DOHH2 (cell line): ENCODE measurements at regions not wholly inside any gene's neighbourhood (a gene's known extent, or its start where the extent isn't known, plus 50 kb on each side); places are given as distances from the start of the nearest gene placed in this dataset.

Experiments used
- H3F3A ChIP-seq: fragments of 200-600 bp; sonication (generic), shearing (Covaris generic); 2 replicates; pipeline ENCODE4 v1.6.0; 2016; ENCODE audit warnings: antibody characterized with exemption, mild to moderate bottlenecking; ENCODE audit not compliant: control insufficient read depth, insufficient read depth
- H3K27ac ChIP-seq: fragments of 200-600 bp; sonication (generic); 2 replicates; pipeline ENCODE4 v1.5.1; 2014; ENCODE audit warnings: low read depth, mild to moderate bottlenecking, low read length, moderate library complexity
- H3K27me3 ChIP-seq: fragments of 200-600 bp; sonication (generic); 2 replicates; pipeline ENCODE4 v1.6.1; 2014; ENCODE audit warnings: mild to moderate bottlenecking, low read length, mixed read lengths; ENCODE audit not compliant: control insufficient read depth
- H3K36me3 ChIP-seq: fragments of 200-600 bp; sonication (generic); 2 replicates; pipeline ENCODE4 v1.6.1; 2014; ENCODE audit warnings: mild to moderate bottlenecking, low read length, moderate library complexity, mixed read lengths; ENCODE audit not compliant: control insufficient read depth
- H3K4me1 ChIP-seq: fragments of 200-600 bp; sonication (generic); 2 replicates; pipeline ENCODE4 v1.6.1; 2014; ENCODE audit warnings: mild to moderate bottlenecking, low read length, mixed read lengths; ENCODE audit not compliant: control insufficient read depth
- H3K4me2 ChIP-seq: fragments of 200-600 bp; sonication (generic); 2 replicates; pipeline ENCODE4 v1.6.0; 2014; ENCODE audit warnings: mild to moderate bottlenecking, low read length, moderate library complexity
- H3K4me3 ChIP-seq: fragments of 200-600 bp; sonication (generic); 2 replicates; pipeline ENCODE4 v1.5.1; 2014; ENCODE audit warnings: mild to moderate bottlenecking, low read length, mixed read lengths
- H3K79me2 ChIP-seq: fragments of 200-600 bp; sonication (generic); 2 replicates; pipeline ENCODE4 v1.6.1; 2014; ENCODE audit warnings: mild to moderate bottlenecking, low read length, mixed read lengths; ENCODE audit not compliant: control insufficient read depth
- H3K9me2 ChIP-seq: fragments of 200-600 bp; sonication (generic); replicated peaks from 2 replicates; pipeline ENCODE4 v1.6.1; 2014; ENCODE audit warnings: mild to moderate bottlenecking, low read length, mixed read lengths; ENCODE audit not compliant: control insufficient read depth
- H3K9me3 ChIP-seq: fragments of 200-600 bp; sonication (generic); 2 replicates; pipeline ENCODE4 v1.6.1; 2014; ENCODE audit warnings: antibody characterized with exemption, low read length, mixed read lengths; ENCODE audit not compliant: control insufficient read depth, insufficient read depth
- H4K20me1 ChIP-seq: fragments of 200-600 bp; sonication (generic); 2 replicates; pipeline ENCODE4 v1.6.0; 2014; ENCODE audit warnings: low read depth, mild to moderate bottlenecking, antibody characterized with exemption, low read length, moderate library complexity; ENCODE audit not compliant: control insufficient read depth, insufficient read depth
- CTCF ChIP-seq: fragments of 200-600 bp; sonication (generic); IDR thresholded peaks from one replicate; pipeline ENCODE4 v1.5.1; 2014; ENCODE audit warnings: antibody characterized with exemption, mild to moderate bottlenecking, low read depth, low read length; ENCODE audit not compliant: poor library complexity, severe bottlenecking
- EZH2phosphoT487 ChIP-seq: fragments of 200-600 bp; sonication (generic); IDR thresholded peaks from 2 replicates; pipeline ENCODE4 v1.6.1; 2017; ENCODE audit warnings: borderline replicate concordance, mild to moderate bottlenecking, antibody characterized with exemption, low read length, moderate library complexity, mixed read lengths

DNA sequence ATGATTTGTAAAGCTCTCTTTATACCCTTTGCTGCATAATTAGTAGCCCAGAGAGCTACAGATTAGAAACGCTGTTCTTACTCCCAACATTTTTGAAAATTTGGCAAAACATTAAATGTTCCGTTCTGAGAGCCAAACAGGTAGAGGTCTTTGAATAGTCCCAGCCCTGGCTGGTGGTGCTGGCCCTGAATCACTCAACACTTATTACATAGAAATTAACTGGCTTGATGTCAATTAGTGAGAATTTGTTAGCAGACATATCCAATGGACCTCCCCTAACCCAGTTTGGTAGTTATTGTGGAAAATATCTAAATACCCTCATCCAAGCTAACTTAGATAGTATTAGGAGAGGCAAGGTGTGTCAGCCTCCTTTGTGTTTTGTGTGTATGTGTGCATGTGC, 440.7 kb downstream of the MTX2 start:
- Histone ChIP-seq H3K36me3 (no peaks in the 10 kb centered on the region), H3K4me2 (no peak overlapping the region), H3K4me1 (no peaks in the 10 kb centered on the region), H3F3A (no peaks in the 10 kb centered on the region), H3K27ac (no peak overlapping the region), H3K9me3 (no peaks in the 10 kb centered on the region), H3K4me3 (no peak overlapping the region), H3K9me2 (no peaks in the 10 kb centered on the region), H4K20me1 (no peaks in the 10 kb centered on the region), H3K27me3 (no peaks in the 10 kb centered on the region), H3K79me2 (no peaks in the 10 kb centered on the region)
- no peak for TF ChIP-seq EZH2phosphoT487
- TF ChIP-seq CTCF = no peak

- Histone ChIP-seq H3K4me3 (no peak overlapping the region), H4K20me1 (no peaks in the 10 kb centered on the region), H3K79me2 (no peaks in the 10 kb centered on the region), H3K27me3 (no peaks in the 10 kb centered on the region), H3K9me3 (no peaks in the 10 kb centered on the region), H3K27ac (no peak overlapping the region), H3K36me3 (no peaks in the 10 kb centered on the region), H3K4me1 (no peaks in the 10 kb centered on the region), H3K9me2 (no peaks in the 10 kb centered on the region), H3K4me2 (no peak overlapping the region), H3F3A (no peaks in the 10 kb centered on the region)
- no peak for TF ChIP-seq EZH2phosphoT487
- TF ChIP-seq CTCF = no peak
Observed at GRCh38 chr2:176710657-176711186, 441.5 kb downstream of the MTX2 start.

DNA sequence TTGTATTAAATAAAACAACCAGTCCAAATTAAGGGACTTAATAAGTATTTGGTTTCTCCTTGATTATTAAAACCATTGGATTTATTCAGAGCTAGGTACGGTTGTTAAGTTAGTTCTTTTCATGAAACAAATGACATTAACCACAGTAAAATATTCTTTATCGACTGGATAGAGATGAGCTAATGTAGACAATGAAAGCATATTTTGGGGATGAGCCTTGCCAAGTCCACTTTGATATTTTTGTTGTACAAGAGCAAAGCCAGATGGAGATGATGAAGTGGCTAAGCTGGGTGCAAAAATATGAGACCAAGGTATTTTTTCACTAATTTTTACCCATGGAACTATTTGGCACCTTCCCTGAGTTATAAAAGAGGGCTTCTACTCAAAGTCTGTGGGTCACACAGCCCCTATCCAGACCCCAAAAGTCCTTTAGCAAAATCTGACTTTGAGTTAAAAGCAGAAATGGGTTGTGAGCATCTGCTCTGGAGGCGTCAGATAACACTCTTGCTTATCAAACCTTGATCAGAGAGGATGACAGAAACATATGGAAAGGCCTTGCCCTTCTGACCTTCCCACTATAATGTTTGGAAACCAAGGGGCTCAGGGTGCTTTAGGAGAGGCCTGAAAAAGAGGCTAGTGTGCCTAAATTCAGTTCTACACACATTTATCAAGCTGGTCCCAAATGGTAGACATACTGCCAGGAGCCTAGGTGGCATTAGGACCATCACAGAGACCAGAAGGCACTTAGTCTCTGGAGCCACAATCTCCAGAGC, 456.8 kb downstream of the MTX2 start:
- H3K4me1 ChIP-seq = no peaks in the 10 kb centered on the region
- H3K27me3 ChIP-seq = no peaks in the 10 kb centered on the region

More for the DNA sequence above, 456.8 kb downstream of the MTX2 start:
- Histone ChIP-seq H3K9me3 (no peaks in the 10 kb centered on the region), H3K36me3 (no peaks in the 10 kb centered on the region), H3K79me2 (no peaks in the 10 kb centered on the region), H3K4me3 (no peak overlapping the region), H3K9me2 (no peaks in the 10 kb centered on the region), H3K27ac (no peak overlapping the region), H3F3A (no peaks in the 10 kb centered on the region), H4K20me1 (no peaks in the 10 kb centered on the region), H3K4me2 (no peak overlapping the region)
- no peak for TF ChIP-seq CTCF
- TF ChIP-seq EZH2phosphoT487 = no peak
